Neural cell (in vitro differentiated cells): ENCODE measurements at regions not wholly inside any gene's neighbourhood (a gene's known extent, or its start where the extent isn't known, plus 50 kb on each side); places are given as distances from the start of the nearest gene placed in this dataset.

Source experiments
- CTCF ChIP-seq: fragments of 450-650 bp; IDR thresholded peaks from 2 replicates; pipeline ENCODE4 v1.5.1; 2014; ENCODE audit warnings: antibody characterized with exemption, mild to moderate bottlenecking, moderate library complexity; ENCODE audit not compliant: poor library complexity, severe bottlenecking
- EZH2 ChIP-seq: fragments of 200-600, 300-800 bp; shearing (Covaris generic), sonication (generic); IDR thresholded peaks from 2 replicates; pipeline ENCODE4 v1.6.1; 2014; ENCODE audit warnings: antibody characterized with exemption, low read length, borderline replicate concordance, mild to moderate bottlenecking; ENCODE audit not compliant: insufficient read depth, poor library complexity, severe bottlenecking
- TAF1 ChIP-seq: IDR thresholded peaks from 2 replicates; pipeline ENCODE4 v1.6.1; 2012; ENCODE audit warnings: low read depth

- TF ChIP-seq TAF1 = no peak
- TF ChIP-seq EZH2 = no peak
- TF ChIP-seq CTCF = no peak
These were observed 380.6 kb upstream of the RBMS3 start for GRCh38 chr3:28900301-28900700.
